GM18517 (cell line): ENCODE measurements at regions not wholly inside any gene's neighbourhood (a gene's known extent, or its start where the extent isn't known, plus 50 kb on each side); places are given as distances from the start of the nearest gene placed in this dataset.
"Not testable (repeated sequence)": the region's sequence is repeated elsewhere in the genome, so short reads cannot be mapped to it uniquely, and the experiment has no call there.

ENCODE experiments used
- ATAC-seq: cut with Tn5 transposase; IDR thresholded peaks from one replicate; pipeline ENCODE4 v1.9.1; 2021; ENCODE audit warnings: mild to moderate bottlenecking, moderate library complexity; ENCODE audit not compliant: unreplicated experiment

DNA sequence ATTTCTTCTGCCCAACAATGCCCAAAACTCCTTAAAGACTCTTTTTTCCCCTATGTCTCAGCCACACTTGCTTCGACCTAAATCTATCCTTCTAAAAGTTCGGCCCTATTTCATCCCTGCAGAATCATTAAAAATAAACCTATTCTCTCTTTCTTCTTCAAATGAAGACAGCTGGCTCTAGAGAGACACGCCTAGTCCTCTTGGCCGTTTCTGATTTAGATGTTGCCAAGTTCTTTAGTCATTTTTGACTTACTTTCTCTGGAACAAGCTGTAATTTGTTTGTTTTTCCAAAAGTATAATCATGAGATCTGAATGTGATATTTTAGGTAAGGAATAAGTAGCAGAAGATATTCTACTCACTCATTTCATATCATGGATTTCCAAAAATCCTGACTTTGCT, 211.6 kb downstream of the CENPC start:
- no peak for ATAC-seq

DNA sequence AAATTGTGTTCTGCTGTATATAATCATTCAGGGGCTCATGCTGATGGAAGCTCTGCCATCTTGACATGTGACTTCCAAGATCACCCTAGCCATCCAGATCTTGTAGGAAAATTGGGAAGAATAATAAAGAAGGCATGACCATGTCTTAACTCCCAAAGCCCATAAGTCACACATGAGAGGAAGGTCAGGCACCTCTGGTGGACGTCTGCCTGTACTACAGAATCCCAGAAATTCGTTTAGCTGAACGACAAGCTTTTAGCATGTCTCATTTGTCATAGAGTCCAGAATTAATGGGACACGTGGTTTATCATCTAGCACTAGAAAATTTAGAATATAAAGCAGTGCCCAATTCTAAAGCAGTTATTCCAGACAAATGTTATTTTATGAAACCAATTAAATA, 212.7 kb downstream of the CENPC start:
- no peak for ATAC-seq

DNA sequence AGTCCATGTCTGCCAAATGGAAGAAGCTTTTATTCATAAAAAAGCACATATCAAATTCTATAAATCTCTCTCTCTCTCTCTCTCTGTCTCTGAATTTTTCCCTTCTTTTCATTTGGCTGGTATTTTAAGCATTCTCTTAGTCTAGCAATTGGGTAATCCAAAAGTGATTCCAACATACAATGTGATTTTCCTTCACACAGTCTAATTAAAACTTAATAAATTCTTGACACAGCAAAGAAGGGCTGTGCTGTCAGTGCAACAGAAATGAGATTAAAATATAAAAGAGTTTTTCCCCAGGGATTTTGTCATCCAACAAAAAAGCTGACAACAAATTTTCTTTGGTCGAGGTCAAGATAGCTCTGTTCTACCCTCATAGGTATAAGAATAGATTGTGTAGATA, 216.9 kb downstream of the CENPC start:
- ATAC-seq = no peak

DNA sequence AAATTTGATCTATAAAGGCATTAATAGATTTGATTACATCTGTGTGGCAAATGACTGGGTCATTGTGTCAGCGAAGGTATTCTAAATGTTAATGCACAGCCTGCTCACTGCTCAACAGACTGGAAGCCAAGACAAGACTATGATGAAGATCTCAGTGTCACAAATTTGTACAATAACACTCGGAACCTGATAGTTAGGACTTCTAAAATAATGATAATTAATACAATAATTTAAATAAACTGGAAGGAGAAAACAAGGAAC, 217.4 kb downstream of the CENPC start:
- no peak for ATAC-seq

DNA sequence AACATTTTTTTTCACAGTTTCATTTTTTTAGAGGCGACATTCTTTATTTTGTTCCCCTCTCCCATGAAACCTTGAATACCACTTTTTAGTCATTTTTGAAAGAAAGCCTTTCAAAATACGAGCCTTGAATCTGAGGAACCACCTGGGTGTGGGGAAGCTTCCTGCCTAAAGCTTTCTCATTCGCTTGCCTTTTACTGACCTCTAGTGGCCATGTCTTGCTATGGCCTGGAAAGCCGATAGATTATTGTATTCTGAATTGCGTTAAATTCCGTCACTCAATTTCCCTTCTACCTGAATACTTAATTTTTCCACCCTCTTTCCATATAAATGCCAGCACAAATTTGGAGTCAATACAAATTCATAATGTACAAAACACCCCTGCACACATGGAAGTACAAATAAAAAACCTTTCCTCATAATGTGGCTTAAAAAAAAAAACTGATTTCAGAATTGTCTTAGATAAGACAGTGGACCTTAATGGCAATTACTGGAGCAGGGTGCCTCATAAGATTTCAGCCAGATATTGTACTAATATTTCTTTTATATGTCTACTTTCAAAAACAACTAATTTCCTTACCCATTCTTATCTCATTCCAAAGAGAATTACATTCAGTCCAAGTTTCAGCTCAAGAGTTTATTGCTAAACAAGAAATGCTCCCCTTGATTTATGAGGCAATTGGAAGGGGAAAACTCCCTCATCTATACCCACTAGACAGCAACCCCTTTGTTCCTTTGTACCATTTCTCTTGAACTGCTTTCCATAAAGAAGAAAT, 217.9 kb downstream of the CENPC start:
- peak; percentile 97 for ATAC-seq

DNA sequence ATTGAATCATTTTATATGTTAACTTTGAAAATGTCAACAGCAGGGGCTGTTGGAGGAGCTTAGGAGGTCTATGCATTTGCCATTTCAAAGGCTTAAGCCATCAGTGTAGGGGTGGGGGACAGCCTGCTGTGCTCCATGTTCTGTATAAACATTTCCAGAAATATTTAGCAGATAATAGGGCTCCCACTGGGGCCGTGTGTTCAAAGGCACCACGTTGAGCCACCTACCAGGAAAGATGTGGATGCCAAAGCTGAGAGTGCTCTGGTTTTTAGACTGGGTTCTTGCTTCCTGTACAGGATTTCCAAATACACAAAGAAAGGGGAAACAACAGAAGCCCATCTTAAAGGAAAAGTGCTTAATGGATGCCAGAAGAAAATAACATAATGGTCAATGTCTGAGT, 219.5 kb downstream of the CENPC start:
- no peak for ATAC-seq

DNA sequence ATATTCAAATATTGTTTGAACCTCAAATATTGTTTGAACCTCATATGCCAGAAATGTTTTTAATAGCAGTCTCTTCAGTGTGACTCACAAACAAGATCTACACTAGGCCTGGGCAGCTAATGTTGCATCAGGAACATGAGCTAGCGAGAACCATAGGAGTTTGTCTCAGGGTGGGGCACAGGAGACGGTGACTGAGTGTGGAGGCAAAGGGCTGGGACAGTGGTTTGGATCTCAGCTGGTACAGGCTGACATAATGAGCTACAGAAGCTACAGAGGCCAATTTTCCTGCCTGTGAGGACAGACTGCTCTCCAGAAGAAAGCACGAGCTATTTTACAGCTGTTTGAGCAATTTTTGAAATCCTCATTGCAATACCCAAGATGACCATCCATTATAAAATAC, 224.7 kb downstream of the CENPC start:
- ATAC-seq = no peak

DNA sequence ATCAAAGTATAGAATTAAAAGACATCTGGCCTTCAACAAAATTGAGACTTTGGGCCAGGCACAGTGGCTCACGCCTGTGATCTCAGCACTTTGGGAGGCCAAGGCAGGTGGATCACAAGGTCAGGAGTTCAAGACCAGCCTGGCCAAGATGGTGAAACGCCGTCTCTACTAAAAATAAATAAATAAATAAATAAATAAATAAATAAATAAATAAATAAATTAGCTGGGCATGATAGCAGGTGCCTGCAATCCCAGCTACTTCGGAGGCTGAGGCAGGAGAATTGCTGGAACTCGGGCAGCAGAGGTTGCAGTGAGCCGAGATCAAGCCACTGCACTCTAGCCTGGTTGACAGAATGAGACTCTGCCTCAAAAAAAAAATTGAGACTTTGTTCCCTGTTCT, 225.7 kb downstream of the CENPC start:
- not testable (repeated sequence) for ATAC-seq

DNA sequence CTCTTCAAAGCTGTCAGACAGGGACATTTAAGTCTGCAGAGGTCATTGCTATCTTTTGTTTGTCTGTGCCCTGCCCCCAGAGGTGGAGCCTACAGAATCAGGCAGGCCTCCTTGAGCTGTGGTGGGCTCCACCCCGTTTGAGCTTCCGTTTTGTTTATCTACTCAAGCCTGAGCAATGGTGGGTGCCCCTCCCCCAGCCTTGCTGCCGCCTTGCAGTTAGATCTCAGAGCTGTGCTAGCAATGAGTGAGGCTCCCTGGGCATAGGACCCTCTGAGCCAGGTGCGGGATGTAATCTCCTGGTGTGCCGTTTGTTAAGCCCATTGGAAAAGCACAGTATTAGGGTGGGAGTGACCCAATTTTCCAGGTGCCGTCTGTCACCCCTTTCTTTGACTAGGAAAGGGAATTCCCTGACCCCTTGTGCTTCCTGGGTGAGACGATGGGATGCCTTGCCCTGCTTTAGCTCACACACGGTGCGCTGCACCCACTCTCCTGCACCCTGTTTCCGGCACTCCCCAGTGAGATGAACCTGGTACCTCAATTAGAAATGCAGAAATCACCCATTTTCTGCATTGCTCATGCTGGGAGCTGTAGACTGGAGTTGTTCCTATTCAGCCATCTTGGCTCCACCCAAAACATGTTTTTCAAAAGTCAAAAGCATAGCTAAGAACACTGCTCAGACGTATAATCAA, 244.7 kb downstream of the CENPC start:
- ATAC-seq = not testable (repeated sequence)

DNA sequence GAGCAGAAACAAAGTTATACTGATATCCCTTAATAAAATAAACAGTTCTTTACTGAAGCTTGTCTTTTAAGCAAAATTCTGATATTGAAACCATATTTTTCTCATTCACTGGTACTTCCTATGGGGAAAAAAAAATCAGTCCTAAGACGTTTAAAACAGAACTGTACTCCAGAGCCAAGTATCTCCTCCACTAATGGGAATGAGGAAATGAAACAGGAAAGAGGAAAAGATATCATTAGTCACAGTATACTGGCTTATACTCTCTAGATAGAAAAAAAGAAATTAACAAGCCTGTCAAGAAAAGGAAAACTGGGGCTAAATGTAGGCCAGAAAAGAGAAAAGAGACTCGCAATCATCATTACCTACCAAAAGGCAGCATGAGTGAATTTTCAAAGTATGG, 252.7 kb downstream of the CENPC start:
- ATAC-seq = no peak

DNA sequence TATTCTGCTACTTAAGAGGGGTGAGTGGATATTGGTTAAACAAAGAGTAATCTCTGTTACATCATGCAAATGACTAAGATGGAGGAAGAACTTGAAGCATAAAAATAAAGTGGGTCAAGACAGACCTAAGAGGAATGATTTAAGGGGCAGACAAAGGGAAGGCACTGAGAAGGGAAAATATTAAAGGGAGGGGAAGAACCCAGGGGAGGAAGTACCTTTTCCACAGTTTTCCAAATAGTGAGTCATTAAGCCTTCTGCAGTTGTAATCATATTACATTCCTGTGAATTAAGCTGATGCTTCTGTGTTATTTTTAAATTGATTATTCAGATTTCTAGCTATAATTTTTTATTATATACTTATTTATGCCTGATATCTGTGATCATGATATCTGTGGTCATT, 253.3 kb downstream of the CENPC start:
- no peak for ATAC-seq

DNA sequence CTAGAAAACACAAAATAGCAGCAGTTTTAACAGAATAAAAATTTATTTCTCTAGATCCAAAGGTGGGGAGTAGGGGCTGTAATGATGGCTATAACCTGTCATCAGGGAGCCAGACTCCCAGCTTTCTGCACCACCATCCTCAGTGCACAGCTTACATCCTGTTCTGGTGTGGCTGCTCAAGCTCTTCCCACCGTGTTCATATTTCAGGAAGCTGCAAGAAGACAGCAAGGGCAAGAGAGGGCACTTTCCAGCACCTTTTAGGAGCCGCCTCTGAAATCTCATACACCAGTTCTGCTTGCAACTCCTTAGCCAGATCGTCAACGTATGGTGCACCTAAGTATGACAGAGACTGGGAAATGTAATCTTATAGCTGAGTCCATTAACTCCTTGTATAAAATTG, 253.7 kb downstream of the CENPC start:
- ATAC-seq = no peak

DNA sequence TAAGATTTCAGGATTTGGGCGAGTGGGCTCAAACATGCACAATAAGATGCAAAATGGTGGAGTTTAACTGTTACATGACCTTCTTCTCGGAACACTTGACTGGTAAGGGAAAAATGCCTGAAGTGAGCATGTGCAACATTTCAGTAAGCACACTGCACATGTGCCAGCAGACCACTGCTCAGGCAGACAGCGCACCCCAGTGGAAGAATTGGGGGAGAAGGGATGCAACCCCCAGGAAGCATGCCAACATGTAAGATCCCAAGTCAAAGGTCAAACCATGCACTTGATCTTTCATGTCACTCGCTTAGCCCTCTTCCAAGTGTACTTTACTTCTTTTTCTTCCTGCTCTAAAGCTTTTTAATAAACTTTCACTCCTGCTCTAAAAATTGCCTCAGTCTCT, 256.3 kb downstream of the CENPC start:
- ATAC-seq = no peak

DNA sequence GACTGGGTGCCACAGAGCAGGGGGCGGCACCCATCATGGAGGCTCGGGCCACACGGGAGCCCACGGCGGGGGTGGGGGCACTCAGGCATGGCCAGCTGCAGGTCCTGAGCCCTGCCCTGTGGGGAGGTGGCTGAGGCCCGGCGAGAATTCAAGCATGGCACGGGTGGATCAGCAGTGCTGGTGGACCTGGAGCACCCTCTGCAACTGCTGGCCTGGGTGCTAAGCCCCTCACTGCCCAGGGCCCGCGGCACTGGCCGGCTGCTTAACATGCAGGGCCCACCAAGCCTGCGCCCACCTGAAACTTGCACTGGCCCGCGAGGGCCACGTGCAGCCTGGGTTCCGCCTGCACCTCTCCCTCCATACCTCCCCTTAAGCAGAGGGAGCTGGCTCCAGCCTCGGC, 258.6 kb downstream of the CENPC start:
- ATAC-seq = no peak

DNA sequence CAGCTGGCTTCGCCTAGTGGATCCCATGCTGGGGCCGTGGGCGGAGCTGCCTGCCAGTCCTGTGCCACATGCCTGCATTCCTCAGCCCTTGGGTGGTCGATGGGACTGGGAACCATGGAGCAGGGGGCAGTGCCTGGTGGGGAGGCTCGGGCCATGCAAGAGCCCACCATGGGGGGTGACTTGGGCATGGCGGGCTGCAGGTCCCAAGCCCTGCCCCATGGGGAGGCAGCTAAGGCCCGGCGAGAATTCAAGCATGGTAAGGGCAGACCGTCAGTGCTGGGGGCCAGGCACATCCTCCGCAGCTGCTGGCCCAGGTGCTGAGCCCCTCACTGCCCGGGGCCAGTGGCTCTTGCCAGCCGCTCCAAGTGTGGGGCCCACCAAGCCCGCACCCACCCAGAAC, 262.6 kb downstream of the CENPC start:
- no peak for ATAC-seq

DNA sequence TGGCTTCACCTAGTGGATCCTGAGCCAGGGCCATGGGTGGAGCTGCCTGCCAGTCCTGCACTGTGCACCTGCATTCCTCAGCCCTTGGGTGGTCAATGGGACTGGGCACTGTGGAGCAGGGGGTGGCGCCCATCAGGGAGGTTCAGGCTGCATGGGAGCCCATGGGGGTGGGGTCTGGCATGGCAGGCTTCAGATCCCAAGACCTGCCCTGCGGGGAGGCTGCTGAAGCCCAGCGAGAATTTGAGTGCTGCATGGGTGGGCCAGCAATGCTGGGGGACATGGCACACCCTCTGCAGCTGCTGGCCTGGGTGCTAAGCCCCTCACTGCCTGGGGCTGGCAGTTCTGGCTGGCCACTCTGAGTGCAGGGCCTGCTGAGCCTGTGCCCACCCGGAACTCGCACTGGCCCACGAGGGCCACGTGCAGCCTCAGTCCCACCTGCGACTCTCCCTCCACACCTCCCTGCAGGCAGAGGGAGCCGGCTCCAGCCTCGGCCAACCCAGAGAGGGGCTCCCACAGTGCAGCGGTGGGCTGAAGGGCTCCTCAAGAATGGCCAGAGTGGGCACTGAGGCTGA, 270.0 kb downstream of the CENPC start:
- ATAC-seq = no peak

DNA sequence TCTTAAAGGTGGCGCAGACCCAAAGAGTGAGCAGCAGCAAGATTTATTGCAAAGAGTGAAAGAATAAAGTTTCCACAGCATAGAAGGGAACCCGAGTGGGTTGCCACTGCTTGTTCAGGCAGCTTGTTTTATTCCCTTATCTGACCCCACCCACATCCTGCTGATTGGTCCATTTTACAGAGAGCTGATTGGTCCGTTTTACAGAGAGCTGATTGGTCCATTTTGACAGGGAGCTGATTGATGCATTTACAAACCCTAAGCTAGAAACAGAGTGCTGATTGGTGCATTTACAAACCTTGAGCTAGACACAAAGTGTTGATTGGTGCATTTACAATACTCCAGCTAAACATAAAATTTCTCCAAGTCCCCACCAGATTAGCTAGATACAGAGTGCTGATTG, 270.6 kb downstream of the CENPC start:
- not testable (repeated sequence) for ATAC-seq

DNA sequence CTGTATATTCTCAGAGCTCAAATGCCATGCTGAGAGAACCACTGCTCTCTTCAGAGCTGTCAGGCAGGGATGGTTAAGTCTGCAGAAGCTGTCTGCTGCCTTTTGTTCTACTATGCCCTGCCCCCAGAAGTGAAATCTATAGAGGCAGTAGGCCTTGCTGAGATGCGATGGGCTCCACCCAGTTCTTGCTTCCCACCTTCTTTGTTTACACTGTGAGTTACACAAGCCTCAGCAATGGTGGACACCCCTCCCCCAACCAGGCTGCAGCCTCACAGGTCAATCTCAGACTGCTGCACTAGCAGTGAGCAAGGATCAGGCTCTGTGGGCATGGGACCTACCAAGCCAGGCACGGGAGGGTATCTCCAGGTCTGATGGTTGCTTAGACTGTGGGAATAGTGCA, 271.6 kb downstream of the CENPC start:
- ATAC-seq = no peak

DNA sequence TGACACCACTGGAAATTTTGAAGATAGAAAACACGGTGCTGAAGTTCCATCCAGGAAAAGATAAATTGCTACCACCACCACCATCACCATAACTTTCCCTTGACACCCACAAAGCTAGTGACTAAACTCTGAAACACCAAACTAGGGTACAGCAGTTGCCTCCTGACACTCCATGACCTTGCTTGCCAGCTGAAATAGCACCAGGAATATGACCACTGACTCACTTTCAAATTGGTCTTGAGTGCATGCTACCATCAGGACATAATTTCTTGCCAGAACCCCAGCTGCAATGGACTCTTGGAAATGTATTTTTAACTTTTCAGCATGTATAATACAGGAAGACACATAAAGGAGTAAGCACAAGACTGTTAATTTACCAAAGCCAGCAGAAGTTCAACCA, 283.3 kb downstream of the CENPC start:
- ATAC-seq = no peak

DNA sequence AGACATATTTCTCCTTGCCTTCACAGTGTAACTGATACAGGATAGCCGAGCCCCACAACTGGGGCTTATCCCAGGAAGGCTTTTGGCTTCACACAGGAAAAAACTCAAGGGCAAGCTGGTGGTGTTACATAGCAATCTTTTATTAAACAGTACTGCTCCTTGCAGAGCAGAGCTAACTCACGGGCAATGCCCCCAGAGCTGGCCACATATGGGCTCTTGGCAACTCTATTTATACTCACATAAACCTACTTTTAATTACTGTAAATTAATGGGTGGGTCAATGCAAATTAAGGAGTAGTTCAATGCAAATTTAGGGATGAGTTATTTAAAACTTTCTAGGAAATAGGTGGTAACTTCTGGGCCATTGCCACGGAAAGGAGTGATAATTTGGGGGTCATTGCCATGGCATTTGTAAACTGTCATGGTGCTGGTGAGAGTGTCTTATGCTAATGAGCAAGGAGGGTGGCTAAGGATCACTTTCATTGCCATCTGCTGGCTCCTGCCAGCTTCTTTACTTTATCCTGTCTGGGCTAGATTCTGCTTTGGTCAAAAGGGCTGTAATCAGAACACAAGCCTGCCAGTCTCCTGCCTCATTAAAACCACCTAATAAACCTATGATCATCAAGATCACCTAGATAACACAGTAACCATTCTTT, 288.8 kb downstream of the CENPC start:
- ATAC-seq = no peak

DNA sequence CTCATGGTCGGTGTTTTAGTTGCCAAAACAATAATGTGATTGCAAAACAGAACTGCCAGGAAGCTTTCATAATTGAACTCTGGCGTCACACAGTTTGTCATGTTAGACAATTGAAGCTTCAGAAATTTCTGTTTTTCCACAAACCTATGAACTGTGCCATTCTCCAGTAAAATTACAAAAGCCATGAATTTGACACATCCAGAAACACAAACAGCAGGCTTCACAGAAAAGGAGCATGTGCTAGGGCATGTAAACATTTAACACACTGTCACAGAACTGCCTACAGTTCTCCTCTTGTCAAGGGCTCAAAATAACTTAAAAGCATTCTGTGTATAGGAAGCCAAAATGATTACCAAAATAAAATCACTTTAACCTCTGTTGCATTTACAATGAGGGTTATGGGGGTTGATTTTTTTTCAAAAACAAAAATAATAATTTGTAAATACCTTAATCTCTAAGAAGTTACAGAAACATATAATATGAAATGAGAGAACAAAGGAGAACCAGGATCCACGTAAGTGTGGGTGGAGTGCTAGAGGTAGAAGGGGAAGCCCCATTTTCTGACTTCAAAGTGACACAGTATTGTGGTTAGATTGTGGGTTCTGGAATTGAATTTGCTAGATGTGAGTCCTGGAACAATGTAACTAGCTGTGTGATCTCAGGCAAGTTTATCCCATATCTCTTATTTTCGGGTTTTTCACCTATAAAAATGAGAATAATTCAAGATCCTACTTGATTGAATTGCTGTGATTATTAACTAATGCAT, 295.0 kb downstream of the CENPC start:
- ATAC-seq = no peak
